ENCODE measurements at regions not wholly inside any gene's neighbourhood (a gene's known extent, or its start where the extent isn't known, plus 50 kb on each side); places are given as distances from the start of the nearest gene placed in this dataset.

DNA sequence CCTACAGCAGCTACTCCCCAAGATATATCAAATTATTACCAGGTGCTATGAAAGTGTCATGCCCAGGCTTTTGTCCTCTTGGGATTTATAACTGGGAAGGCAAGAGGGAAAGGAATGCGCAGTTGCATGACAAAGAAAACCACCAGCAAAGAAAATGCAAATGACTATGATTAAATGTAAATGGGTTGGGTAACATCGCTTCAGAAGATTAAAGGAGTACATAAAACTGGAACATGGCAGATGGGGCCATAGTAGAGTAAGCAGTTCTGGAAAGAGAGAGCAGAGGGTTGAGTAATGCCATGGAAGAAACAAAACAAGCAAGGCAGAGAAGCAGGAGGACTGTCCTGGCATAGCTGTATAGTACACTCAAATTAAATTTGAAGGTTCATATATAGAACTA, 493.1 kb downstream of the NOVA1 start:
- Histone ChIP-seq H2BK15ac (ENCODE audit: low read depth, low read length) (no peak overlapping the region), H3K27ac (ENCODE audit: insufficient read depth, low read length) (no peak overlapping the region), H3K4me3 (ENCODE audit: insufficient read depth, low read depth, low read length) (no peak overlapping the region), H2AK9ac (replicated peaks; ENCODE audit: low read depth, low read length, poor library complexity) (no peak overlapping the region), H2BK5ac (ENCODE audit: low read depth, low read length, poor library complexity, severe bottlenecking) (no peak overlapping the region), H3K23ac (ENCODE audit: low read depth, low read length) (no peak overlapping the region), H3K9ac (ENCODE audit: low read depth, low read length) (no peak overlapping the region), H4K91ac (ENCODE audit: insufficient read depth, low read depth, low read length) (no peak overlapping the region), H3K27me3 (ENCODE audit: control insufficient read depth, insufficient read depth, low read length) (no peaks in the 10 kb centered on the region), H3K14ac (replicated peaks; ENCODE audit: low read depth, low read length) (no peak overlapping the region), H2AFZ (replicated peaks; ENCODE audit: low read length, poor library complexity) (no peak overlapping the region), H3K79me1 (ENCODE audit: low read depth in 1 of 2, low read length in 2 of 2) (no peaks in the 10 kb centered on the region), H3K36me3 (ENCODE audit: control insufficient read depth, insufficient read depth, low read length) (no peaks in the 10 kb centered on the region), H2BK20ac (ENCODE audit: low read depth, low read length) (no peak overlapping the region), H3K56ac (ENCODE audit: extremely low read depth, insufficient read depth, low read length) (no peak overlapping the region), H3K18ac (ENCODE audit: low read depth, low read length) (no peak overlapping the region), H3K9me3 (ENCODE audit: control insufficient read depth, insufficient read depth, low read length) (no peaks in the 10 kb centered on the region), H2AK5ac (ENCODE audit: low read depth, low read length) (no peak overlapping the region), H3K9me1 (ENCODE audit: insufficient read depth, low read length) (no peaks in the 10 kb centered on the region), H2BK120ac (ENCODE audit: low read depth, low read length) (no peak overlapping the region), H3K4me2 (ENCODE audit: low read depth, low read length) (no peak overlapping the region), H3K4ac (ENCODE audit: low read depth, low read length) (no peak overlapping the region), H4K20me1 (ENCODE audit: insufficient read depth, low read length) (no peaks in the 10 kb centered on the region), H4K5ac (ENCODE audit: low read depth, low read length) (no peak overlapping the region), H4K8ac (ENCODE audit: low read depth in 2 of 2, low read length in 2 of 2) (no peak overlapping the region), H3K4me1 (ENCODE audit: control insufficient read depth, insufficient read depth, low read length) (no peaks in the 10 kb centered on the region)
- WGBS, 2 experiments (ENCODE audit: extremely low coverage in 2 of 2, insufficient read length in 1 of 2) = no CpG with 5 or more reads among the region's 2 CpGs
- DNase-seq = no peak
- no peak for ATAC-seq (ENCODE audit: low read depth)
- ChIA-PET CTCF (no interaction called here), POLR2A (ENCODE audit: unreplicated experiment) (no interaction called here)
- in situ Hi-C loops (cut with MboI; ENCODE audit: low sequenced_read_pairs) (no loop called here), dilution Hi-C loops (cut with HindIII; ENCODE audit: low sequenced_read_pairs, unreplicated experiment) (no loop called here), intact Hi-C loops (cut with micrococcal nuclease) (no loop called here)
- BruUV-seq (replicated peaks) = no TSS peak
- TF ChIP-seq SMC3 (IDR thresholded peaks at IDR 0.05; ENCODE audit: low read depth, low read length) = no peak
- no peak for TF ChIP-seq RAD21 (IDR thresholded peaks at IDR 0.05; ENCODE audit: low read length)
